ENCODE measurements at regions not wholly inside any gene's neighbourhood (a gene's known extent, or its start where the extent isn't known, plus 50 kb on each side); places are given as distances from the start of the nearest gene placed in this dataset.

DNA sequence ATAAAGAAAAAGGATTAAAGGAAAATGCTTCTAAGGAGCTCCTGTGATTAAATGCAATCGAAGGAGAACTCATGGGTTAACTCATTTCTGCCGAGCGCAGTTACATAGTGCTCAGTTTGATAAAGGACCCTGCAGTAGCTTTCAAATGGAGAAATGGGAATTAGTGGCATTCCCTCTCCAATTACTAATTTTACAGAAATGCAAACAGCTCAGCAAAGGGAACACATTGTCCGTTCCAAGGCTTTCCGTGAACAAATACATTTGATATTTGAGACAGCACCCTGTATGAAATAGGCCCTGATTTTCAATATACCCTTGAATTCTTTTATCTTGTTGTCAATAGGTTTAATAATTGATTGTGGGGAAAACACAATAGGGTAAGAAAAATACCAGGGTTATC lies 375.9 kb upstream of the TSHZ2 start:
- Mint-ChIP-seq H3K4me3 (ENCODE audit: unreplicated experiment) (no peak overlapping the region), H3K4me1 (ENCODE audit: low read depth) (no peaks in the 10 kb centered on the region), H3K36me3 (ENCODE audit: low read depth) (no peaks in the 10 kb centered on the region), H3K27ac (ENCODE audit: unreplicated experiment) (no peak overlapping the region), H3K9me3 (ENCODE audit: low read depth) (peaks cover 8% of the 10 kb centered on the region), H3K27me3 (ENCODE audit: low read depth) (no peaks in the 10 kb centered on the region)
- TF ChIP-seq, protein P1, sequence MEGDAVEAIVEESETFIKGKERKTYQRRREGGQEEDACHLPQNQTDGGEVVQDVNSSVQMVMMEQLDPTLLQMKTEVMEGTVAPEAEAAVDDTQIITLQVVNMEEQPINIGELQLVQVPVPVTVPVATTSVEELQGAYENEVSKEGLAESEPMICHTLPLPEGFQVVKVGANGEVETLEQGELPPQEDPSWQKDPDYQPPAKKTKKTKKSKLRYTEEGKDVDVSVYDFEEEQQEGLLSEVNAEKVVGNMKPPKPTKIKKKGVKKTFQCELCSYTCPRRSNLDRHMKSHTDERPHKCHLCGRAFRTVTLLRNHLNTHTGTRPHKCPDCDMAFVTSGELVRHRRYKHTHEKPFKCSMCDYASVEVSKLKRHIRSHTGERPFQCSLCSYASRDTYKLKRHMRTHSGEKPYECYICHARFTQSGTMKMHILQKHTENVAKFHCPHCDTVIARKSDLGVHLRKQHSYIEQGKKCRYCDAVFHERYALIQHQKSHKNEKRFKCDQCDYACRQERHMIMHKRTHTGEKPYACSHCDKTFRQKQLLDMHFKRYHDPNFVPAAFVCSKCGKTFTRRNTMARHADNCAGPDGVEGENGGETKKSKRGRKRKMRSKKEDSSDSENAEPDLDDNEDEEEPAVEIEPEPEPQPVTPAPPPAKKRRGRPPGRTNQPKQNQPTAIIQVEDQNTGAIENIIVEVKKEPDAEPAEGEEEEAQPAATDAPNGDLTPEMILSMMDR (IDR thresholded peaks at IDR 0.05): no peak
- no peak for DNase-seq (ENCODE audit: low spot score)

DNA sequence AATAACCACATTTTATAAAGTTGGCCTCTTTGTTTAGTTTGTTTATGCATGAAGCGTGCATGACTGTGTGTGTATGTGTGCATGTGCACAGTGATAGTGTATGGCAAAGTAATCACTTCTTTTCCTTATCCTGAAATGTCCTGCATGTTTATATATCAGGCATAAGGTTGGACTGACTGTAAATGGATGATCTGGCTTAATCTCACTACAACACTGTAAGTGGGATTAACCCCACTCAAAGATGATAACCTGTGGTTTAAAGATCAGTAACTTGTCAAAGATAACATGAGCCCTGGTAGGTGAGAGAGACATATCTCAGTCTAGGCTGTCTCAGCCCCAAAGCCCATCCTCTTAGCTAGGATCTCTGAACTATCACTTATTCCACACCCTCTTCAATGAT lies 376.6 kb upstream of the TSHZ2 start:
- Mint-ChIP-seq H3K27me3 (ENCODE audit: low read depth) (no peaks in the 10 kb centered on the region), H3K9me3 (ENCODE audit: low read depth) (peaks cover 6% of the 10 kb centered on the region), H3K36me3 (ENCODE audit: low read depth) (no peaks in the 10 kb centered on the region), H3K4me3 (ENCODE audit: unreplicated experiment) (no peak overlapping the region), H3K4me1 (ENCODE audit: low read depth) (no peaks in the 10 kb centered on the region), H3K27ac (ENCODE audit: unreplicated experiment) (no peak overlapping the region)
- DNase-seq (ENCODE audit: low spot score): no peak
- TF ChIP-seq, protein P1 (IDR thresholded peaks at IDR 0.05): no peak

DNA sequence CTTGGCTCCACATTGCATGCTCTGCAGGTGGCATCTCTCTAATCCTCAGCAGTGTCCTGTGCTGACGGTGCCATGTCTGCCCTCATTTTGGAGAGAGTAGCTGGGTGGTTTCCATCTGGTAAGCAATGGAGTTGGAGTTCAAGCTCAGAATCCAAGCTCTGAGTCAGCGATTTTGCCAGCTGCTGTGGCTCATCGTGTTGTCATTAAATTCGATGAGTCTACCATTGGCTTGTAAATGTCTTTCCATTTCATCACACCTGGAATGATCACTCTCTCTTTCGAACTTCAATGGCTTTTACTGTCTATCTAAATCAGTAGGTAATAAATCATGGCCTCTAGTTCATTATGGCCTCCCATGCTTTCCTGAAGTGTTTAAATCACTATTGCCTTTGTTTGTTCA lies 378.5 kb upstream of the TSHZ2 start:
- Mint-ChIP-seq H3K9me3 (ENCODE audit: low read depth) (peaks cover 3% of the 10 kb centered on the region), H3K27ac (ENCODE audit: unreplicated experiment) (no peak overlapping the region), H3K36me3 (ENCODE audit: low read depth) (no peaks in the 10 kb centered on the region), H3K4me1 (ENCODE audit: low read depth) (no peaks in the 10 kb centered on the region), H3K4me3 (ENCODE audit: unreplicated experiment) (no peak overlapping the region), H3K27me3 (ENCODE audit: low read depth) (no peaks in the 10 kb centered on the region)
- DNase-seq (ENCODE audit: low spot score): no peak
- TF ChIP-seq, protein P1 (IDR thresholded peaks at IDR 0.05): no peak

DNA sequence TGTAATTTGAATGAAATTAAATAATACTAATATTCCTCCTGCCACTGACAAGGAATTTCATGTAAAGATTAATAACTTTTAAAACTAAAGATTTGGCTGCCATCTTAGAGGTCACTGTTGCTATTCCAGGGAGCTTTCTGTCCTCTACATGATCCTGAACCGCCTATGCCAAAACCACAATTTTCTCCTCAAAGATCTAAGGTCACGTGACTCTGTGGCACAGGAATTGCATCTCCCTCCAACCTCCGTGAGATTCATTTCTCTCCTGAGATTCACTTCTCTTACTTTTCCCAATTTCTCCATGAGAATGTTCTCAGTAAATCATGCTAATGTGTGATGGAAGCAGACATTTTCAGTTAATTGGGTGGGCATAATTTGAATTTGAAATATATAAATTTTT lies 379.6 kb upstream of the TSHZ2 start:
- TF ChIP-seq, protein P1 (IDR thresholded peaks at IDR 0.05): no peak
- Mint-ChIP-seq H3K36me3 (ENCODE audit: low read depth) (no peaks in the 10 kb centered on the region), H3K27ac (ENCODE audit: unreplicated experiment) (no peak overlapping the region), H3K9me3 (ENCODE audit: low read depth) (peaks cover 3% of the 10 kb centered on the region), H3K27me3 (ENCODE audit: low read depth) (no peaks in the 10 kb centered on the region), H3K4me1 (ENCODE audit: low read depth) (no peaks in the 10 kb centered on the region), H3K4me3 (ENCODE audit: unreplicated experiment) (no peak overlapping the region)
- DNase-seq (ENCODE audit: low spot score): no peak

DNA sequence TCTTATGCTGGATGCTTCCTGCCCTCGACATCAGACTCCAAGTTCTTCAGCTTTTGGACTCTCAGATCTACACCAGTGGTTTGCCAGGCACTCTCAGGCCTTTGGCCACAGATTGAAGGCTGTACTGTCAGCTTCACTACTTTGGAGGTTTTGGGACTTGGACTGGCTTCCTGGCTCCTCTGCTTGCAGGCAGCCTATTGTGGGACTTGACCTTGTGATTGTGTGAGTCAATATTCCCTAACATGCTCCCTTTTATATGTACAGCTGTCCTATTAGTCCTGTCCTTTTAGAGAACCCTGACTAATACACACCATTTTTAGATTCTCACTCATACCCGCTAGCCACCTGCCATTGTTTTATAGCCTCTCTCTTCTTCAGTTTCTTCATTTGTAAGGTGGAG lies 382.1 kb upstream of the TSHZ2 start:
- H3K27ac Mint-ChIP-seq (ENCODE audit: unreplicated experiment): no peak overlapping the region
- no peak for DNase-seq (ENCODE audit: low spot score)
- H3K4me3 Mint-ChIP-seq (ENCODE audit: unreplicated experiment): no peak overlapping the region
- no peaks in the 10 kb centered on the region for H3K36me3 Mint-ChIP-seq (ENCODE audit: low read depth)
- no peaks in the 10 kb centered on the region for H3K27me3 Mint-ChIP-seq (ENCODE audit: low read depth)
- H3K4me1 Mint-ChIP-seq (ENCODE audit: low read depth): no peaks in the 10 kb centered on the region
- TF ChIP-seq, protein P1 (IDR thresholded peaks at IDR 0.05): no peak
- H3K9me3 Mint-ChIP-seq (ENCODE audit: low read depth): peaks cover 3% of the 10 kb centered on the region
